ENCODE measurements at regions not wholly inside any gene's neighbourhood (a gene's known extent, or its start where the extent isn't known, plus 50 kb on each side); places are given as distances from the start of the nearest gene placed in this dataset.
"Not testable (repeated sequence)": the region's sequence is repeated elsewhere in the genome, so short reads cannot be mapped to it uniquely, and the experiment has no call there.

DNA sequence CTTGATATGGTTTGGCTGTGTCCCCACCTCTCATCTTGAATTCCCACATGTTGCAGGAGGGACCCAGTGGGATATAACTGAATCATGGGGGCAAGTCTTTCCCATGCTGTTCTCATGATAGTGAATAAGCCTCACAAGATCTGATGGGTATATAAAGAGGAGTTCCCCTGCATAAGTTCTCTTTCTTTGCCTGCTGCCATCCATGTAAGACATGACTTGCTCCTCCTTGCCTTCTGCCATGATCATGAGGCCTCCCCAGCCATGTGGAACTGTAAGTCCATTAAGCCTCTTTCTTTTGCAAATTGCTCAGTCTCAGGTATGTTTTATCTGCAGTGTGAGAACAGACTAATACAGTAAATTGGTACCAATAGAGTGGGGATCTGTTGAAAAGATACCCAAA is 150.2 kb downstream of the QRSL1 start:
- not testable (repeated sequence) for TF ChIP-seq EZH2 (IDR thresholded peaks at IDR 0.05; ENCODE audit: borderline replicate concordance, insufficient read depth, low read length, poor library complexity, severe bottlenecking); POLR2AphosphoS5 (IDR thresholded peaks at IDR 0.05)
- TF ChIP-seq, protein P1, sequence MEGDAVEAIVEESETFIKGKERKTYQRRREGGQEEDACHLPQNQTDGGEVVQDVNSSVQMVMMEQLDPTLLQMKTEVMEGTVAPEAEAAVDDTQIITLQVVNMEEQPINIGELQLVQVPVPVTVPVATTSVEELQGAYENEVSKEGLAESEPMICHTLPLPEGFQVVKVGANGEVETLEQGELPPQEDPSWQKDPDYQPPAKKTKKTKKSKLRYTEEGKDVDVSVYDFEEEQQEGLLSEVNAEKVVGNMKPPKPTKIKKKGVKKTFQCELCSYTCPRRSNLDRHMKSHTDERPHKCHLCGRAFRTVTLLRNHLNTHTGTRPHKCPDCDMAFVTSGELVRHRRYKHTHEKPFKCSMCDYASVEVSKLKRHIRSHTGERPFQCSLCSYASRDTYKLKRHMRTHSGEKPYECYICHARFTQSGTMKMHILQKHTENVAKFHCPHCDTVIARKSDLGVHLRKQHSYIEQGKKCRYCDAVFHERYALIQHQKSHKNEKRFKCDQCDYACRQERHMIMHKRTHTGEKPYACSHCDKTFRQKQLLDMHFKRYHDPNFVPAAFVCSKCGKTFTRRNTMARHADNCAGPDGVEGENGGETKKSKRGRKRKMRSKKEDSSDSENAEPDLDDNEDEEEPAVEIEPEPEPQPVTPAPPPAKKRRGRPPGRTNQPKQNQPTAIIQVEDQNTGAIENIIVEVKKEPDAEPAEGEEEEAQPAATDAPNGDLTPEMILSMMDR (IDR thresholded peaks at IDR 0.05; ENCODE audit: poor library complexity, severe bottlenecking): not testable (repeated sequence)
- TF ChIP-seq, protein P2, sequence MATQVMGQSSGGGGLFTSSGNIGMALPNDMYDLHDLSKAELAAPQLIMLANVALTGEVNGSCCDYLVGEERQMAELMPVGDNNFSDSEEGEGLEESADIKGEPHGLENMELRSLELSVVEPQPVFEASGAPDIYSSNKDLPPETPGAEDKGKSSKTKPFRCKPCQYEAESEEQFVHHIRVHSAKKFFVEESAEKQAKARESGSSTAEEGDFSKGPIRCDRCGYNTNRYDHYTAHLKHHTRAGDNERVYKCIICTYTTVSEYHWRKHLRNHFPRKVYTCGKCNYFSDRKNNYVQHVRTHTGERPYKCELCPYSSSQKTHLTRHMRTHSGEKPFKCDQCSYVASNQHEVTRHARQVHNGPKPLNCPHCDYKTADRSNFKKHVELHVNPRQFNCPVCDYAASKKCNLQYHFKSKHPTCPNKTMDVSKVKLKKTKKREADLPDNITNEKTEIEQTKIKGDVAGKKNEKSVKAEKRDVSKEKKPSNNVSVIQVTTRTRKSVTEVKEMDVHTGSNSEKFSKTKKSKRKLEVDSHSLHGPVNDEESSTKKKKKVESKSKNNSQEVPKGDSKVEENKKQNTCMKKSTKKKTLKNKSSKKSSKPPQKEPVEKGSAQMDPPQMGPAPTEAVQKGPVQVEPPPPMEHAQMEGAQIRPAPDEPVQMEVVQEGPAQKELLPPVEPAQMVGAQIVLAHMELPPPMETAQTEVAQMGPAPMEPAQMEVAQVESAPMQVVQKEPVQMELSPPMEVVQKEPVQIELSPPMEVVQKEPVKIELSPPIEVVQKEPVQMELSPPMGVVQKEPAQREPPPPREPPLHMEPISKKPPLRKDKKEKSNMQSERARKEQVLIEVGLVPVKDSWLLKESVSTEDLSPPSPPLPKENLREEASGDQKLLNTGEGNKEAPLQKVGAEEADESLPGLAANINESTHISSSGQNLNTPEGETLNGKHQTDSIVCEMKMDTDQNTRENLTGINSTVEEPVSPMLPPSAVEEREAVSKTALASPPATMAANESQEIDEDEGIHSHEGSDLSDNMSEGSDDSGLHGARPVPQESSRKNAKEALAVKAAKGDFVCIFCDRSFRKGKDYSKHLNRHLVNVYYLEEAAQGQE (IDR thresholded peaks at IDR 0.05; ENCODE audit: borderline replicate concordance): not testable (repeated sequence)

All from neural cell (in vitro differentiated cells).